Sigmoid colon (tissue), 6 donors: ENCODE measurements at regions not wholly inside any gene's neighbourhood (a gene's known extent, or its start where the extent isn't known, plus 50 kb on each side); places are given as distances from the start of the nearest gene placed in this dataset.
"Not testable (repeated sequence)": the region's sequence is repeated elsewhere in the genome, so short reads cannot be mapped to it uniquely, and the experiment has no call there.

Experiments
- DNase-seq: peaks from one replicate; pipeline ENCODE4 v3.0.0-alpha.2; 2019
- H3K27ac ChIP-seq, 4 donors: fragments of 200-600 bp; sonication (generic); one replicate each; pipeline ENCODE4 v1.5.1; 2016 to 2019; ENCODE audit warnings: mild to moderate bottlenecking in 1 of 4
- H3K27me3 ChIP-seq, 3 donors: fragments of 200-600 bp; sonication (generic); one replicate each; pipeline ENCODE4 v1.5.1; 2019; ENCODE audit warnings: mild to moderate bottlenecking in 1 of 3
- H3K36me3 ChIP-seq, 4 donors: fragments of 200-600 bp; sonication (generic); one replicate each; pipeline ENCODE4 v1.5.1; 2016 to 2019
- H3K4me1 ChIP-seq, 4 donors: fragments of 200-600 bp; sonication (generic); one replicate each; pipeline ENCODE4 v1.5.1; 2017 to 2019
- H3K4me3 ChIP-seq, 4 donors: fragments of 200-600 bp; sonication (generic); one replicate each; pipeline ENCODE4 v1.5.1; 2017 to 2019; ENCODE audit warnings: mild to moderate bottlenecking in 2 of 4, moderate library complexity in 1 of 4
- H3K9me3 ChIP-seq, 4 donors: fragments of 200-600 bp in 3 of 4; sonication (generic) in 3 of 4; one replicate each; pipeline versions ENCODE4 v1.5.1 to v1.6.1; 2013 to 2019
- CTCF ChIP-seq, 4 experiments: fragments of 450-650 bp in 3 of 4; fragments of 200-600 bp in 1 of 4; IDR thresholded peaks; one replicate each; pipeline ENCODE4 v1.5.1; 2016 to 2019; ENCODE audit warnings: antibody characterized with exemption in 4 of 4, mild to moderate bottlenecking in 3 of 4, moderate library complexity in 2 of 4
- EP300 ChIP-seq, 4 donors: sonication (generic); formaldehyde crosslinking; IDR thresholded peaks; one replicate each; pipeline ENCODE4 v1.6.1; 2017; ENCODE audit warnings: antibody characterized with exemption in 4 of 4
- POLR2A ChIP-seq, 2 donors: fragments of 450-650 bp; IDR thresholded peaks; one replicate each; pipeline ENCODE4 v1.6.1; 2016; ENCODE audit warnings: antibody characterized with exemption in 2 of 2, mild to moderate bottlenecking in 2 of 2, moderate library complexity in 2 of 2
- POLR2AphosphoS5 ChIP-seq, 4 donors: sonication (generic); formaldehyde crosslinking; IDR thresholded peaks; one replicate each; pipeline ENCODE4 v1.6.1; 2017; ENCODE audit warnings: antibody characterized with exemption in 4 of 4
- WGBS, 2 donors: extraction: QIAGEN DNeasy Blood & Tissue Kit; methylation state at CpG; one replicate each; pipeline ENCODE4 v1.1.7; 2013; 5-methylcytosine and 5-hydroxymethylcytosine counted together
- intact Hi-C: fragments of 100-400 bp; cut with DNase I; formaldehyde crosslinking; loops from one replicate; pipeline ENCODE4 v1.15.1; 2023
- donor health status: healthy with polysubstance abuse.
- donor health status: healthy.

GRCh38 chr13:38444904-38445303 is 95.3 kb downstream of the UFM1 start:
- no peak overlapping the region for H3K27ac ChIP-seq
- TF ChIP-seq POLR2A (IDR thresholded peaks at IDR 0.05), result no peak
- TF ChIP-seq EP300 (IDR thresholded peaks at IDR 0.05), result no peak
- no peak for TF ChIP-seq POLR2AphosphoS5 (IDR thresholded peaks at IDR 0.05)
- no peak for TF ChIP-seq CTCF (IDR thresholded peaks at IDR 0.05)
- H3K36me3 ChIP-seq, result no peaks in the 10 kb centered on the region
- no peaks in the 10 kb centered on the region for H3K9me3 ChIP-seq
- no peaks in the 10 kb centered on the region for H3K27me3 ChIP-seq
- H3K4me1 ChIP-seq, result no peaks in the 10 kb centered on the region
- no peak overlapping the region for H3K4me3 ChIP-seq
- intact Hi-C loops, result no loop called here
- no peak for DNase-seq
- WGBS, 2 donors, result 79 to 85% methylated on average over 2 of the region's 2 CpGs

GRCh38 chr13:38452656-38453055 is 103.0 kb downstream of the UFM1 start:
- Histone ChIP-seq H3K4me1 (no peaks in the 10 kb centered on the region), H3K36me3 (no peaks in the 10 kb centered on the region), H3K27me3 (no peaks in the 10 kb centered on the region), H3K9me3 (no peaks in the 10 kb centered on the region), H3K4me3 (no peak overlapping the region), H3K27ac (no peak overlapping the region)
- WGBS, 2 donors, result 80 to 85% methylated on average over 3 of the region's 3 CpGs
- TF ChIP-seq CTCF (IDR thresholded peaks at IDR 0.05) (no peak), POLR2A (IDR thresholded peaks at IDR 0.05) (no peak), POLR2AphosphoS5 (IDR thresholded peaks at IDR 0.05) (no peak), EP300 (IDR thresholded peaks at IDR 0.05) (no peak)
- intact Hi-C loops, result no loop called here
- DNase-seq, result no peak

- TF ChIP-seq POLR2A (IDR thresholded peaks at IDR 0.05) (no peak), CTCF (IDR thresholded peaks at IDR 0.05) (no peak), POLR2AphosphoS5 (IDR thresholded peaks at IDR 0.05) (no peak), EP300 (IDR thresholded peaks at IDR 0.05) (no peak)
- WGBS, 2 donors, result 87 to 90% methylated on average over 7 of the region's 7 CpGs
Measured at GRCh38 chr13:38462605-38463004, 113.0 kb downstream of the UFM1 start.

GRCh38 chr13:38463048-38463447 is 113.4 kb downstream of the UFM1 start:
- TF ChIP-seq POLR2A (IDR thresholded peaks at IDR 0.05), result no peak
- TF ChIP-seq CTCF (IDR thresholded peaks at IDR 0.05), result no peak
- no peak for TF ChIP-seq POLR2AphosphoS5 (IDR thresholded peaks at IDR 0.05)
- TF ChIP-seq EP300 (IDR thresholded peaks at IDR 0.05), result no peak
- DNase-seq, result no peak
- Histone ChIP-seq H3K36me3 (no peaks in the 10 kb centered on the region), H3K4me3 (no peak overlapping the region), H3K4me1 (no peaks in the 10 kb centered on the region), H3K27ac (no peak overlapping the region), H3K9me3 (no peaks in the 10 kb centered on the region), H3K27me3 (no peaks in the 10 kb centered on the region)
- intact Hi-C loops, result no loop called here
- 46 to 76% methylated on average over 3 of the region's 3 CpGs for WGBS, 2 donors

More at GRCh38 chr13:38462605-38463004, 113.0 kb downstream of the UFM1 start:
- Histone ChIP-seq H3K4me1 (no peaks in the 10 kb centered on the region), H3K4me3 (no peak overlapping the region), H3K36me3 (no peaks in the 10 kb centered on the region), H3K27ac (no peak overlapping the region), H3K27me3 (no peaks in the 10 kb centered on the region), H3K9me3 (no peaks in the 10 kb centered on the region)
- intact Hi-C loops, result no loop called here
- DNase-seq, result no peak

GRCh38 chr13:38472411-38472810 is 122.8 kb downstream of the UFM1 start:
- H3K27ac ChIP-seq, intact Hi-C loops, H3K9me3 ChIP-seq, H3K27me3 ChIP-seq, DNase-seq, H3K4me1 ChIP-seq, H3K4me3 ChIP-seq, H3K36me3 ChIP-seq: not testable (repeated sequence)
- WGBS, 2 donors, result 91 to 92% methylated on average over 34 of the region's 34 CpGs
